Mesenchymal stem cell (in vitro differentiated cells and primary cell): ENCODE measurements at regions not wholly inside any gene's neighbourhood (a gene's known extent, or its start where the extent isn't known, plus 50 kb on each side); places are given as distances from the start of the nearest gene placed in this dataset.

ENCODE experiments used
- DNase-seq: peaks from one replicate; pipeline ENCODE4 v3.0.0-alpha.2; 2013
- H2AFZ ChIP-seq: one replicate; pipeline ENCODE4 v1.6.1; 2013; ENCODE audit warnings: low read depth, mild to moderate bottlenecking, control low read depth, inconsistent platforms, low read length, moderate library complexity
- H2AK5ac ChIP-seq: 2 replicates; pipeline ENCODE4 v1.6.1; 2013; ENCODE audit warnings: low read length, moderate library complexity, mild to moderate bottlenecking, inconsistent platforms; ENCODE audit not compliant: severe bottlenecking
- H2BK120ac ChIP-seq: one replicate; pipeline ENCODE4 v1.6.1; 2013; ENCODE audit warnings: low read depth, mild to moderate bottlenecking, inconsistent platforms, low read length, moderate library complexity
- H2BK12ac ChIP-seq, 2 experiments: one replicate each; pipeline ENCODE4 v1.6.1; 2013; ENCODE audit warnings: inconsistent platforms in 2 of 2, low read length in 2 of 2, mild to moderate bottlenecking in 2 of 2, moderate library complexity in 2 of 2, control low read depth in 1 of 2
- H2BK15ac ChIP-seq: one replicate; pipeline ENCODE4 v1.6.1; 2013; ENCODE audit warnings: mild to moderate bottlenecking, low read depth, inconsistent platforms; ENCODE audit not compliant: poor library complexity, severe bottlenecking
- H2BK5ac ChIP-seq: 2 replicates; pipeline ENCODE4 v1.6.1; 2013; ENCODE audit warnings: low read depth, mild to moderate bottlenecking, low read length, control low read depth, inconsistent platforms; ENCODE audit not compliant: poor library complexity, severe bottlenecking
- H3K14ac ChIP-seq, 2 experiments: one replicate each; pipeline ENCODE4 v1.6.1; 2013; ENCODE audit warnings: inconsistent platforms in 2 of 2, low read length in 2 of 2, control low read depth in 1 of 2, mild to moderate bottlenecking in 1 of 2, moderate library complexity in 1 of 2
- H3K18ac ChIP-seq, 2 experiments: one replicate each; pipeline ENCODE4 v1.6.1; 2013; ENCODE audit warnings: inconsistent platforms in 2 of 2, low read length in 2 of 2, control low read depth in 1 of 2, low read depth in 1 of 2, mild to moderate bottlenecking in 1 of 2
- H3K23ac ChIP-seq, 2 experiments: one replicate each; pipeline ENCODE4 v1.6.1; 2013; ENCODE audit warnings: inconsistent platforms in 2 of 2, low read length in 2 of 2, mild to moderate bottlenecking in 2 of 2, moderate library complexity in 2 of 2, control low read depth in 1 of 2
- H3K27ac ChIP-seq: 2 replicates; pipeline ENCODE4 v1.5.1; 2013; ENCODE audit warnings: mild to moderate bottlenecking, moderate library complexity, low read length, control low read depth, inconsistent platforms; ENCODE audit not compliant: poor library complexity, severe bottlenecking
- H3K27me3 ChIP-seq, 2 experiments: 2 replicates each; pipeline versions ENCODE4 v1.6.1 to v1.7.0; 2013; ENCODE audit warnings: low read length in 2 of 2, mild to moderate bottlenecking in 2 of 2, moderate library complexity in 2 of 2, control low read depth in 1 of 2, inconsistent platforms in 1 of 2; ENCODE audit not compliant: control insufficient read depth in 1 of 2, insufficient read depth in 1 of 2
- H3K36me3 ChIP-seq, 2 experiments: 2 replicates each; pipeline versions ENCODE4 v1.6.1 to v1.7.0; 2013; ENCODE audit warnings: low read length in 2 of 2, control low read depth in 1 of 2, inconsistent platforms in 1 of 2, low read depth in 1 of 2, mild to moderate bottlenecking in 1 of 2; ENCODE audit not compliant: insufficient read depth in 2 of 2, control insufficient read depth in 1 of 2
- H3K4ac ChIP-seq, 2 experiments: one replicate each; pipeline ENCODE4 v1.6.1; 2013; ENCODE audit warnings: inconsistent platforms in 2 of 2, low read length in 2 of 2, mild to moderate bottlenecking in 2 of 2, moderate library complexity in 2 of 2, control low read depth in 1 of 2, low read depth in 1 of 2
- H3K4me1 ChIP-seq: 2 replicates; pipeline ENCODE4 v1.6.1; 2013; ENCODE audit warnings: low read depth, low read length, control low read depth; ENCODE audit not compliant: control insufficient read depth, insufficient read depth
- H3K4me2 ChIP-seq: 2 replicates; pipeline ENCODE4 v1.6.1; 2013; ENCODE audit warnings: low read length, mild to moderate bottlenecking, inconsistent platforms; ENCODE audit not compliant: poor library complexity, severe bottlenecking
- H3K4me3 ChIP-seq, 2 experiments: 2 replicates each; pipeline versions ENCODE4 v1.5.1 to v1.7.0; 2013; ENCODE audit warnings: low read length in 2 of 2, mild to moderate bottlenecking in 2 of 2, control low read depth in 1 of 2, low read depth in 1 of 2; ENCODE audit not compliant: insufficient read depth in 1 of 2
- H3K79me1 ChIP-seq: replicated peaks from 2 replicates; pipeline ENCODE4 v1.6.1; 2013; ENCODE audit warnings: mild to moderate bottlenecking, control low read depth, low read length, inconsistent platforms; ENCODE audit not compliant: poor library complexity, severe bottlenecking
- H3K9ac ChIP-seq: 2 replicates; pipeline ENCODE4 v1.7.0; 2013; ENCODE audit warnings: mild to moderate bottlenecking, low read length, moderate library complexity
- H3K9me3 ChIP-seq: 2 replicates; pipeline ENCODE4 v1.7.0; 2013; ENCODE audit warnings: mild to moderate bottlenecking, low read length; ENCODE audit not compliant: control insufficient read depth
- H4K8ac ChIP-seq: one replicate; pipeline ENCODE4 v1.6.1; 2013; ENCODE audit warnings: inconsistent platforms, mild to moderate bottlenecking, low read length, moderate library complexity
- H4K91ac ChIP-seq: one replicate; pipeline ENCODE4 v1.6.1; 2013; ENCODE audit warnings: mild to moderate bottlenecking, low read length, inconsistent platforms
- WGBS: methylation state at CpG from one replicate; pipeline ENCODE4 v1.1.7; 2013; ENCODE audit warnings: mixed read lengths; 5-methylcytosine and 5-hydroxymethylcytosine counted together

DNA sequence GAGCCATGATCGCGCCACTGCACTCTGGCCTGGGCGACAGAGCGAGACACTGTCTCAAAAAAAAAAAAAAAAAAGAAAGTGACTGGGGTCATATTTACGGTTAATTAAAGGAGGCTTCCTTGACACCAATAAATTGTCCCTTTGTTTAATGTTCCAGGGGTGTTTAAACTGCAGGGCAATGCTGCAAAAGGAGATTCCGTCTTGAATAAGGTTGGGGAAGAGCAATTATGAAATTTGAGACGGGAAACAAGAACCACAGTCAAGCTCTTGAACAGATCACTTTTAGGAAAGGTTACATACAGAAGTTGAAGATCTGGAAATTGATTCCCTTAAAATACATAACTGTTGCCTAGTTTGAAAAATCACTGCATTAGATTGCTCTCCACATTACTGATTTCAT is 292.9 kb downstream of the DAD1 start:
- Histone ChIP-seq H2BK120ac (peak overlapping the region; percentile 79), H3K27ac (peak overlapping the region; percentile 74), H4K8ac (no peak overlapping the region), H3K4ac (no peak overlapping the region), H3K36me3 (no peaks in the 10 kb centered on the region), H2BK12ac (no peak overlapping the region), H3K4me3 (no peak overlapping the region), H3K14ac (no peak overlapping the region), H3K4me1 (peaks cover 1% of the 10 kb centered on the region), H3K9me3 (no peaks in the 10 kb centered on the region), H3K79me1 (no peaks in the 10 kb centered on the region), H3K27me3 (peaks cover 0 to 27% of the 10 kb centered on the region in 2 experiments), H2BK15ac (no peak overlapping the region), H3K23ac (no peak overlapping the region), H2BK5ac (no peak overlapping the region), H2AK5ac (no peak overlapping the region), H4K91ac (no peak overlapping the region), H3K9ac (no peak overlapping the region), H2AFZ (no peak overlapping the region), H3K4me2 (no peak overlapping the region), H3K18ac (peak overlapping the region in 1 of 2 experiments; percentile 70)
- DNase-seq: no peak
- whole genome bisulfite sequencing: 80% methylated on average over 7 of the region's 7 CpGs

DNA sequence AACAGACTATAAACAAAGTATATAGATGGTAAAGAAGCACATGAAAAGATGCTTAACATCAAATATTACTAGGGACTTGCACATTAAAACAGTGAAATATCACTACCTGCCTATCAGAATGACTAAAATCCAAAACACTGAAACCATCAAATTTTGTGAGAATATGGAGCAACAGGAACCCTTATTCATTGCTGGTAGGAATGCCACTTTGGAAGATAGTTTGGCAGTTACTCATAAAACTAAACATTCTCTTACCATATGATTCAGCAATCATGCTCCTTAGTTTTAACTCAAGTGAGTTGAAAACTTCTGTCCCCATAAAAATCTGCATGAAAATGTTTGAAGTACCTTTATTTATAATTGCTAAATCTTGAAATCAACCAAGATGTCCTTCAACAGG is 297.6 kb downstream of the DAD1 start:
- H3K9ac ChIP-seq: no peak overlapping the region
- no peak overlapping the region for H2BK5ac ChIP-seq
- no peak overlapping the region for H4K8ac ChIP-seq
- H3K14ac ChIP-seq: no peak overlapping the region
- no peak overlapping the region for H2AK5ac ChIP-seq
- H3K79me1 ChIP-seq: no peaks in the 10 kb centered on the region
- H3K23ac ChIP-seq: no peak overlapping the region
- no peak overlapping the region for H3K4me2 ChIP-seq
- H3K4me3 ChIP-seq: no peak overlapping the region
- no peak overlapping the region for H4K91ac ChIP-seq
- no peaks in the 10 kb centered on the region for H3K9me3 ChIP-seq
- no peaks in the 10 kb centered on the region for H3K36me3 ChIP-seq
- no peak for DNase-seq
- no peak overlapping the region for H2BK15ac ChIP-seq
- H3K4me1 ChIP-seq: peaks cover 1% of the 10 kb centered on the region
- H2BK12ac ChIP-seq: no peak overlapping the region
- no peak overlapping the region for H3K4ac ChIP-seq
- no peak overlapping the region for H2BK120ac ChIP-seq
- H3K27me3 ChIP-seq: no peaks in the 10 kb centered on the region
- H3K18ac ChIP-seq: no peak overlapping the region
- no peak overlapping the region for H2AFZ ChIP-seq
- H3K27ac ChIP-seq: no peak overlapping the region

DNA sequence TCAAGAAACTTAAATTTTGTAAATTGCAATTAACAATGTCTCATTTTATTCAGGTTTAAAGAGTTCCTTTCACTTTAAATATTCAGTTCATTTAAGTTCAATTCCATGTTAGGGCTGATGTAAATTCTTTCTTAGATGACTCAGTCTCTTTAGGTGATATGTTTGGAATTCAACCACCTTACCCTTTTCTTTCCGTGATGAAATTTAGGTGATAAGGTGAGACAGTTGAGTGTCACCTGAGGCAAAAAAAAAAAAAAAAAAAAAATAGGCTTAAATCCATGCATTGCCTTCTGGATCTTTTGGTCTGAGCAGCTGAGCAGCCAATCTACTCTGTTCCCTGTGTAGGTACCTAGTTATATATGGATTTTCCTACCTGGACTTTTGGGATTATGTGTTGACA is 299.5 kb downstream of the DAD1 start:
- Histone ChIP-seq H2BK5ac (no peak overlapping the region), H2BK15ac (no peak overlapping the region), H3K4me2 (no peak overlapping the region), H3K36me3 (no peaks in the 10 kb centered on the region), H3K4ac (no peak overlapping the region), H3K18ac (no peak overlapping the region), H3K4me1 (no peaks in the 10 kb centered on the region), H4K91ac (no peak overlapping the region), H3K9me3 (no peaks in the 10 kb centered on the region), H2BK120ac (no peak overlapping the region), H3K9ac (no peak overlapping the region), H3K23ac (no peak overlapping the region), H3K4me3 (no peak overlapping the region), H4K8ac (no peak overlapping the region), H3K27me3 (no peaks in the 10 kb centered on the region), H3K79me1 (no peaks in the 10 kb centered on the region), H2AFZ (no peak overlapping the region), H3K27ac (no peak overlapping the region), H2AK5ac (no peak overlapping the region), H3K14ac (no peak overlapping the region), H2BK12ac (no peak overlapping the region)
- no peak for DNase-seq
- 40% methylated on average over 1 of the region's 1 CpG for WGBS

DNA sequence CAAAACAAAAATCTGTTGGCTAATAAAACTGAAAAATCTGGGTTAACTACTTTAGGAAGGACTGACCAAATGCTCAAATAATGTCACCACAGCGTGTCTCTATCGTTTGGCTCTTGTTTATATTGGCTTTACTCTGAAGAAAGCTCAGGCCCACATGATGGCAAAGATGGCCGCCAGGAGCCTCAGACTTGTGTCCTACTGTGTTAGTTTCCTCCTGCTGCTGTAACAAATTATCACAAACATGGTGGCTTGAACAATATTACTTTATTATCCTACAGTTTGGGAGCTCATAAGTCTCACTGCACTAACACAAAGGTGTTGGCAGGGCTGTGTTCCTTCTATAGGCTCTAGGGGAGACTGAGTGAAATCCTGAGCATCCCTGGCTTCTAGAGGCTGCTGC is 303.0 kb downstream of the DAD1 start:
- Histone ChIP-seq H3K4me2 (no peak overlapping the region), H4K8ac (no peak overlapping the region), H2BK15ac (no peak overlapping the region), H2BK12ac (no peak overlapping the region), H3K9ac (no peak overlapping the region), H2AFZ (no peak overlapping the region), H2BK5ac (no peak overlapping the region), H3K36me3 (no peaks in the 10 kb centered on the region), H3K27ac (no peak overlapping the region), H3K4me1 (peaks cover 2% of the 10 kb centered on the region), H3K18ac (no peak overlapping the region), H4K91ac (no peak overlapping the region), H3K27me3 (peaks cover 0 to 18% of the 10 kb centered on the region in 2 experiments), H2AK5ac (no peak overlapping the region), H2BK120ac (no peak overlapping the region), H3K4ac (no peak overlapping the region), H3K14ac (no peak overlapping the region), H3K23ac (no peak overlapping the region), H3K9me3 (no peaks in the 10 kb centered on the region), H3K79me1 (no peaks in the 10 kb centered on the region), H3K4me3 (no peak overlapping the region)
- 88% methylated on average over 3 of the region's 3 CpGs for WGBS
- no peak for DNase-seq
